GM10266 (cell line): ENCODE measurements at regions not wholly inside any gene's neighbourhood (a gene's known extent, or its start where the extent isn't known, plus 50 kb on each side); places are given as distances from the start of the nearest gene placed in this dataset.

Experiments
- DNase-seq: peaks from one replicate; pipeline ENCODE4 v3.0.0; 2012; ENCODE audit errors: extremely low spot score
- TF ChIP-seq, protein P1 (sequence below): IDR thresholded peaks from 2 replicates; pipeline ENCODE4 v1.5.1; 2012; ENCODE audit warnings: mild to moderate bottlenecking, low read depth; ENCODE audit not compliant: control insufficient read depth, insufficient read depth; ENCODE audit errors: missing control alignments

DNA sequence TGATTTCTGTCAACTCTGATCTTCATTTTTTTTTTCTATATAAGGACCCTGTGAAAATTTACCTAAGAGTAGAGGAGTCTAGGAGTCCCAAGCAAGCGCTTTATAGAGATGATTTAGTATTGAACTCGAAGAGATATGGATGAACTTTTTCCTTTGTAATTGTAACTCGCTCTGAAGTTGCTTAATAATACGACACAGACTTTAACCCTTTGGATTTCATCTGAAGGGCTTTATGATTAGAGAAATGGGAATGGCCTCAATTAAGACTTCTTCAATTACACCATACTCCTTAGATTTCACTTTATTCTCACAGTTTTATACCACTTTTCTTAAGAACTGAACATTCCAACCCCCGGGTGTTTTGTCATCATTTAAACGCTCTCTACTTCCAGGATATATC lies 647.7 kb downstream of the HTR1A start:
- TF ChIP-seq, protein P1, sequence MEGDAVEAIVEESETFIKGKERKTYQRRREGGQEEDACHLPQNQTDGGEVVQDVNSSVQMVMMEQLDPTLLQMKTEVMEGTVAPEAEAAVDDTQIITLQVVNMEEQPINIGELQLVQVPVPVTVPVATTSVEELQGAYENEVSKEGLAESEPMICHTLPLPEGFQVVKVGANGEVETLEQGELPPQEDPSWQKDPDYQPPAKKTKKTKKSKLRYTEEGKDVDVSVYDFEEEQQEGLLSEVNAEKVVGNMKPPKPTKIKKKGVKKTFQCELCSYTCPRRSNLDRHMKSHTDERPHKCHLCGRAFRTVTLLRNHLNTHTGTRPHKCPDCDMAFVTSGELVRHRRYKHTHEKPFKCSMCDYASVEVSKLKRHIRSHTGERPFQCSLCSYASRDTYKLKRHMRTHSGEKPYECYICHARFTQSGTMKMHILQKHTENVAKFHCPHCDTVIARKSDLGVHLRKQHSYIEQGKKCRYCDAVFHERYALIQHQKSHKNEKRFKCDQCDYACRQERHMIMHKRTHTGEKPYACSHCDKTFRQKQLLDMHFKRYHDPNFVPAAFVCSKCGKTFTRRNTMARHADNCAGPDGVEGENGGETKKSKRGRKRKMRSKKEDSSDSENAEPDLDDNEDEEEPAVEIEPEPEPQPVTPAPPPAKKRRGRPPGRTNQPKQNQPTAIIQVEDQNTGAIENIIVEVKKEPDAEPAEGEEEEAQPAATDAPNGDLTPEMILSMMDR = no peak
- DNase-seq = no peak

DNA sequence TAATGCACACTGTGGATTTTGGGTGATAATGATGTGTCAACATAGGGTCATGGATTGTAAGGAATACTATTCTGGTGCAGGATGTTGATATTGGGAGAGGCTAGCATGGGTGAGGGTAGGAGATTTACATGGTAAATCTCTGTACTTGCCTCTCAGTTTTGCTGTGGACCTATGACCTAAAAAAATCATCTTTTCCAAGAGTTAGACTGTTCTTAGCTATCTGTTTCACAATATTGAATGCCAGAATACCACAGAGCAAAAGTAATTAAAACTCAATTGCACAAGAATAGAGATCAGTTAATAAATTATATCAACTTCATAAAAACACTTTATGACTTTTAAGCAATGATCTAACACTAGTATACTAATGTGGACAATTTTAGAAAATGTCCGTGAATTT lies 651.6 kb downstream of the HTR1A start:
- DNase-seq = no peak
- TF ChIP-seq, protein P1 = no peak

DNA sequence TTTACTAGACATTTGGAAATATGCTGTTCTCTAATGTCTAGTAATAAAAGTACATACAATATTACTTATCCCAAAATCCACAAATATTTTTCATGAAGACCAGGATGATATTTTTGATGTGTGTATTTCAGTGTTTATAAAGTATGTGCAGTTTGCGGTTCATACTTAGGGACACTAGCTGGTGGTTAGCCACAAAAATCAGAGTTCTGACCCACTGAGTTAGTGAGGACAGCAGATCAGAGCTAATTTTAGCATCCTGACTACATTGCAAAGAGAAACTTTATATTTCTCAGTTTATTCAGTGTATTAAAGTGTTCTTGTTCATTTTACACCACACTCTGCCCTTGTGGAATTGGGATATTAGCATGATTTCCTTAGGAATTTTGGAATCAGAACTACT lies 655.3 kb downstream of the HTR1A start:
- no peak for DNase-seq
- TF ChIP-seq, protein P1 = no peak

DNA sequence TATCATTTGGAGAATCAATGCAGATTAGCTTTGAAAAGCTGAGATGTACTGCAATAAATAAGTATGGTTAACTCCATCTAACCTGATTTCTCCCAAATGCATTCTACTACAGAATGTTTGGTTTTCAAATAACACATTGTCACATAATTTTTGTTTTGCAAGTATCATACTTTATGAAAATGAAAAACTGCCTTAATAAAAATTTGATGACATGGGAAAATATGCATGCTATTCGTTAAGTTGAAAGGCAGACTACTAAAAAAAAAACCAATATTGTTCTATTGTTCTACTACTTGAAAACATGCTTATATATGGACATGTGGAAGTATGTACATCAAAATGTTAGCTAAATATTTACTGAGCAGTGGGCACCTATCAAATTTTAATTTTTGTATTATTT lies 668.9 kb downstream of the HTR1A start:
- no peak for DNase-seq
- TF ChIP-seq, protein P1 = no peak

DNA sequence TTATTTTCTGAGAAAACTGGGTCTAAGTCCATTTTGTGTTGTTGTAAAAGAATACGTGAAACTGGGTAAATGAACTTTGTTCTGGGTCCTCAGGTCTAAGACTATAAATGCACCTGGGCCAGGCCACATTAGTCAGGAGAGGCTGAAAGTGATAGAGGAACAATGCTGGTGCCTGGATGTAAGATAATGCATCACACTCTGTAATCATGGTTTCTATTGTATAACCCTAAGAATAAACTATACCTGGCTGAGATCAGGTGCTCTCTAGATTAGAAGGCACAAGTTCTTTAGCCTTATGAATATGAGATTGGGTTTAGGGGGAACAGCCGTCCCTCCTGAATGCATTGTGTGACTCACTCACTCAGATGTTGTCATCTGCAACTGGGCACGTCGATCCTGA lies 675.5 kb downstream of the HTR1A start:
- no peak for DNase-seq

DNA sequence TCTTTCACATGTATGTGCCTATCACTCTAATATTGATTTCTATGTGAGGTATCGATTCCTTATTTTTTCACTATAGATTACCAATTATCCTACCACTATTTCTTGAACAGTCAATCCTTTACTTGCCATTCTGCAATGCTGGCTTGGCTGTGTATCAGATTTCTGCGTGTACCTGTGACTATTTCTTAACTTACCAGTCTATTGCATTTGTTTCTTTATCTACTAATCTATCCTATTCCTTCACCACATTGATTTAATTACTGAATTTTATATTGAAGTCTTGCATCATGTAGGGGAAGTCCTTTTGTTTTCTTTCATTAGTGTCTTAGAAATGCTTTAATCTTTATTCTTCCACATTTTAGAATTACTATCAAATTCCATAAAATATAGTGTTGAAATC lies 684.8 kb downstream of the LRRC70 start:
- TF ChIP-seq, protein P1 = no peak
- no peak for DNase-seq

More for the DNA sequence above, 675.5 kb downstream of the HTR1A start:
- TF ChIP-seq, protein P1 = no peak

DNA sequence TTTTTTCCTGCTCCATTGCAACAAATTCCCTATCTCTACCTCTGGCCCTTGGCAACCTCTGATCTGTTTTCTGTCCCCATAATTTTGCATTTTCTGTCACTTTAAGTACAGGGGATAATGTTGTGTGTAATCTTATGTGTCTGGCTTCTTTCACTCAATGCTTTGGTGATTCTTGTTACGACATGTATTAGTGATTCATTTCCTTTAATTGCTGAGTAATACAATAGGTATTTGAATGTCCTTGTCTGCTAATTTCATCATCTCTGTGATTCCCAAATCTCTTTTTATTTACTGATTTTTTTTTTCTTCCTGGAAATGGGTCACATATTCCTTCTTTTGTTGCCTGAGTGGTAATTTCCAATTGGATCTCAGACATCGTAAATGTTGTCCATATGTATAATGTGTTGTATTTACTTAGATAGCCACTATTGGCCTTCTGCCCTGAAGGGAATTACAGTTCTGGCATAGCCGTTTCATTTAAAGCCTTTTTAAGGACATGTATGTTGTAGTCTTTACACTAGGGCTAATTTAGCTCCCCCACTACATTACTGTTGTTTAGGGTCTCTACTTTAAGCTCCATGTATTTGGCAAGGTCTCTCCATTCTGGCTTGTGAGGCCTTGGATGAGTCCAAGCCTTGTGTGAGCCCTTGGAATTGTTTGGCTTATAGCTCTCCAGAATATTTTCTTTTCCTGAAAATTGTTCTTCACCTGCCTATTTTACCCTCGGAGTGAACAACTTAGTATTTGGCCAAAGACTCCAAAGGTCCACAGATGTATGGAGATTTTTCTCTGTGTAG lies 683.8 kb downstream of the LRRC70 start:
- TF ChIP-seq, protein P1 = no peak
- no peak for DNase-seq
